Stomach (tissue), 4 donors: ENCODE measurements at regions not wholly inside any gene's neighbourhood (a gene's known extent, or its start where the extent isn't known, plus 50 kb on each side); places are given as distances from the start of the nearest gene placed in this dataset.

Source experiments
- CTCF ChIP-seq, 7 experiments: fragments of 450-650 bp in 4 of 7; fragments of 200-600 bp in 3 of 7; sonication (generic) in 3 of 7; IDR thresholded peaks; one replicate each; pipeline ENCODE4 v1.5.1; 2016 to 2019; ENCODE audit warnings: antibody characterized with exemption in 7 of 7, control low read depth in 2 of 7, mild to moderate bottlenecking in 1 of 7
- EP300 ChIP-seq: sonication (generic); formaldehyde crosslinking; IDR thresholded peaks from one replicate; pipeline ENCODE4 v1.6.1; 2017; ENCODE audit warnings: antibody characterized with exemption
- POLR2A ChIP-seq, 4 donors: fragments of 450-650 bp; IDR thresholded peaks; one replicate each; pipeline ENCODE4 v1.6.1; 2016; ENCODE audit warnings: antibody characterized with exemption in 4 of 4, control low read depth in 2 of 4, mild to moderate bottlenecking in 1 of 4, moderate library complexity in 1 of 4
- POLR2AphosphoS5 ChIP-seq, 3 donors: sonication (generic); formaldehyde crosslinking; IDR thresholded peaks; one replicate each; pipeline ENCODE4 v1.6.1; 2016; ENCODE audit warnings: antibody characterized with exemption in 3 of 3

GRCh38 chr14:94680862-94681288 is 68.7 kb downstream of the SERPINA3 start:
- no peak for TF ChIP-seq CTCF (IDR thresholded peaks at IDR 0.05)
- no peak for TF ChIP-seq POLR2AphosphoS5 (IDR thresholded peaks at IDR 0.05)
- no peak for TF ChIP-seq EP300
- no peak for TF ChIP-seq POLR2A (IDR thresholded peaks at IDR 0.05)
